Fibroblast of skin of left biceps (primary cell): ENCODE measurements at regions not wholly inside any gene's neighbourhood (a gene's known extent, or its start where the extent isn't known, plus 50 kb on each side); places are given as distances from the start of the nearest gene placed in this dataset.

Experiments used
- DNase-seq, 2 experiments: peaks; one replicate each; pipeline ENCODE4 v3.0.0-alpha.2; 2013; ENCODE audit warnings: low read depth in 2 of 2

DNA sequence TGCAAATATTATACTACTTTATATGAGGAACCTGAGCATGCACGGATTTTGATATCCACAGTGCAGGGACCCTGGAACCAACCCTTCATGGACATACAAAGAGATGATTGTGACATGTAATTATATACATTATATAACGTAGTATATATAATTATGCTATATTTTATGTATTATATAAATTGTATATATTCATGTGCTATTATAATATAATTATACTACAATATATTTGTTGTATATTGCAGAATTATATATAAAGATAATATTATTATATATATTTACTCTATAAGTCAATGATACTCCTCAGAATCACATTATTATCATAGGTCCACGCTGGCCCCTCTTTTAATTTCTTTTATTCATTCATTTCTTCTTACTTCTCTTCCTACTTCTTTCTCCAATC lies 70.9 kb downstream of the TNFSF18 start:
- DNase-seq, result no peak

DNA sequence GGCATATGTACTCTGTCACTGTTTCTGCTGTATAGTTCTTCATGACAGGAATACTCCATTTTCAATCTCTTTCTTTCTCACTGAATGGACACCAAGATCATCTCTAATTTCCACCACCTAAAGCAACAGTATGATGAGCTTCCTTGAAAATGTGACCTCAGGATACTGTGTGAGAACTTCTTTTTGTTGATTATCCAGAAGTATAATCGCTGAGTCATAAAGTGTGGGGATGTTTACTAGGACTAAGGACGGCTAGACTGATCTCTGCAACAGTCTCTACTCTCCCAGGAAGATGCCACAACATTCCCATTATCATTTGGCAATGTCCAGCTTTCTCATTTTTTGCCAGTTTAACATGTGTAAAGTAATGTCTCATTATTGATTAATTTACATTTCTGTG lies 70.3 kb downstream of the TNFSF18 start:
- no peak for DNase-seq

DNA sequence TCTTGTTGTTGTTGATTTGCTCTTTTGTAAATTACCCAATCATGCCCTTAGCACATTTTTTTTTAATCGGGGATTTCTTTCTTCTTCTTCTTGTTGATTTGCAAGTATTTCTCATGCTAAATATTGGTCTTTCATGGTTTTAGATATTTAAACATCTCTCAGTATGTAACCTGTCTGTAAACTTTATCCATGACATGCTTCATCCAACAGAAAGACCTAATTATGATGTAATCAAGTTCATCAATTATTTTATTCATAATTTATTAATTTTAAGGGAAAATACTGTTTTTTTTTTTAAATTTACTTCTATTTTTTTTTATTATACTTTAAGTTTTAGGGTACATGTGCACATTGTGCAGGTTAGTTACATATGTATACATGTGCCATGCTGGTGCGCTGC lies 69.8 kb downstream of the TNFSF18 start:
- no peak for DNase-seq
